ENCODE measurements at regions not wholly inside any gene's neighbourhood (a gene's known extent, or its start where the extent isn't known, plus 50 kb on each side); places are given as distances from the start of the nearest gene placed in this dataset.

DNA sequence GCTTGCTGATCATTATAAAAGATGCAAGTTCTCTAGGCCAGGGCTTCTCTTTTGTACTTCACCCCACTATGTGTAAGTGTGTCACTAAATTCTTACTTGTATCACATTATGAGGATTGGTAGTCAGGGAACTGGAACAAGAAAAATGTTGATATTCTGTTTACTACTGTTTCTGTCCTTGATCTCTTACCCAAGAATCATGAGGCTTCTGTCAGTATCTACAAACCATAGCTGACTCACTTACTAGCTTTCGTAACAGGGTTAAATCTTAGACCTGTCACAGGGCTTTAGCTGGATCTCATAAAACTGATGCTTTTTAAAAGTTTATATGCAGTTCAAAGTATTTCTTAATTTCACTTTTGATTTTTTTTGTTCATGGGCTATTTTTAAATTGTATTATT lies 681.2 kb downstream of the PLPP3 start:
- TF ChIP-seq, protein P1, sequence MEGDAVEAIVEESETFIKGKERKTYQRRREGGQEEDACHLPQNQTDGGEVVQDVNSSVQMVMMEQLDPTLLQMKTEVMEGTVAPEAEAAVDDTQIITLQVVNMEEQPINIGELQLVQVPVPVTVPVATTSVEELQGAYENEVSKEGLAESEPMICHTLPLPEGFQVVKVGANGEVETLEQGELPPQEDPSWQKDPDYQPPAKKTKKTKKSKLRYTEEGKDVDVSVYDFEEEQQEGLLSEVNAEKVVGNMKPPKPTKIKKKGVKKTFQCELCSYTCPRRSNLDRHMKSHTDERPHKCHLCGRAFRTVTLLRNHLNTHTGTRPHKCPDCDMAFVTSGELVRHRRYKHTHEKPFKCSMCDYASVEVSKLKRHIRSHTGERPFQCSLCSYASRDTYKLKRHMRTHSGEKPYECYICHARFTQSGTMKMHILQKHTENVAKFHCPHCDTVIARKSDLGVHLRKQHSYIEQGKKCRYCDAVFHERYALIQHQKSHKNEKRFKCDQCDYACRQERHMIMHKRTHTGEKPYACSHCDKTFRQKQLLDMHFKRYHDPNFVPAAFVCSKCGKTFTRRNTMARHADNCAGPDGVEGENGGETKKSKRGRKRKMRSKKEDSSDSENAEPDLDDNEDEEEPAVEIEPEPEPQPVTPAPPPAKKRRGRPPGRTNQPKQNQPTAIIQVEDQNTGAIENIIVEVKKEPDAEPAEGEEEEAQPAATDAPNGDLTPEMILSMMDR (IDR thresholded peaks at IDR 0.05) = no peak
- no peak for TF ChIP-seq POLR2AphosphoS5 (IDR thresholded peaks at IDR 0.05)
- no peak for TF ChIP-seq POLR2A (IDR thresholded peaks at IDR 0.05; ENCODE audit: low read depth)
- TF ChIP-seq EP300 (IDR thresholded peaks at IDR 0.05) = no peak
